Liver (tissue), 3 donors: ENCODE measurements at regions not wholly inside any gene's neighbourhood (a gene's known extent, or its start where the extent isn't known, plus 50 kb on each side); places are given as distances from the start of the nearest gene placed in this dataset.

Experiments used
- ATF3 ChIP-seq: IDR thresholded peaks from 2 replicates; pipeline ENCODE4 v1.6.1; 2016; ENCODE audit warnings: antibody characterized with exemption
- CTCF ChIP-seq: fragments of 150-350 bp; IDR thresholded peaks from 2 replicates; pipeline ENCODE4 v1.5.1; 2017; ENCODE audit warnings: improper control_type of control experiment, low read depth, low read length; ENCODE audit not compliant: missing input control
- EGR1 ChIP-seq, 2 donors: IDR thresholded peaks; 2 replicates each; pipeline ENCODE4 v1.6.1; 2016 to 2018; ENCODE audit warnings: antibody characterized with exemption in 2 of 2, low read depth in 2 of 2
- FOXA1 ChIP-seq: IDR thresholded peaks from 2 replicates; pipeline ENCODE4 v1.6.1; 2016; ENCODE audit warnings: antibody characterized with exemption
- GABPA ChIP-seq, 2 donors: IDR thresholded peaks in 1 of 2; conservative IDR thresholded peaks in 1 of 2; 2 replicates each; pipeline ENCODE4 v1.6.1; 2016; ENCODE audit warnings: antibody characterized with exemption in 2 of 2, mild to moderate bottlenecking in 1 of 2, moderate library complexity in 1 of 2
- JUND ChIP-seq, 2 donors: IDR thresholded peaks; 2 replicates each; pipeline ENCODE4 v1.6.1; 2016; ENCODE audit warnings: antibody characterized with exemption in 2 of 2
- MAX ChIP-seq: IDR thresholded peaks from 2 replicates; pipeline ENCODE4 v1.6.1; 2016; ENCODE audit warnings: antibody characterized with exemption
- RAD21 ChIP-seq, 2 donors: IDR thresholded peaks; 2 replicates each; pipeline ENCODE4 v1.6.1; 2016; ENCODE audit warnings: antibody characterized with exemption in 2 of 2, mild to moderate bottlenecking in 2 of 2
- REST ChIP-seq: IDR thresholded peaks from 2 replicates; pipeline ENCODE4 v1.6.1; 2016; ENCODE audit warnings: antibody characterized with exemption, mild to moderate bottlenecking
- TAF1 ChIP-seq: conservative IDR thresholded peaks from 2 replicates; pipeline ENCODE4 v1.6.1; 2016; ENCODE audit warnings: antibody characterized with exemption, mild to moderate bottlenecking
- YY1 ChIP-seq: IDR thresholded peaks from 2 replicates; pipeline ENCODE4 v1.6.1; 2016; ENCODE audit warnings: antibody characterized with exemption, mild to moderate bottlenecking
- donor health status: healthy.
- donor health status: healthy.

- TF ChIP-seq CTCF: no peak
- TF ChIP-seq RAD21 (IDR thresholded peaks at IDR 0.05): no peak
- TF ChIP-seq JUND (IDR thresholded peaks at IDR 0.05): no peak
- no peak for TF ChIP-seq EGR1 (IDR thresholded peaks at IDR 0.05; ENCODE audit: low read depth in 2 of 2)
- no peak for TF ChIP-seq YY1
- no peak for TF ChIP-seq ATF3
- no peak for TF ChIP-seq TAF1
- TF ChIP-seq MAX: no peak
- no peak for TF ChIP-seq GABPA (IDR thresholded peaks at IDR 0.05 in 1 of 2, conservative IDR thresholded peaks at IDR 0.05 in 1 of 2)
- no peak for TF ChIP-seq FOXA1
- no peak for TF ChIP-seq REST
These were observed 65.3 kb upstream of the ID4 start for GRCh38 chr6:19771753-19772336.
